H9 (cell line): ENCODE measurements at regions not wholly inside any gene's neighbourhood (a gene's known extent, or its start where the extent isn't known, plus 50 kb on each side); places are given as distances from the start of the nearest gene placed in this dataset.

Experiments
- DNase-seq: peaks from one replicate; pipeline ENCODE4 v3.0.0-alpha.2; 2017
- H2AFZ ChIP-seq: one replicate; pipeline ENCODE4 v1.6.1; 2013; ENCODE audit warnings: mild to moderate bottlenecking, low read length, control low read depth, moderate library complexity
- H2AK5ac ChIP-seq: 2 replicates; pipeline ENCODE4 v1.6.1; 2013; ENCODE audit warnings: low read length, control low read depth, mixed read lengths; ENCODE audit not compliant: insufficient read length
- H2BK120ac ChIP-seq: one replicate; pipeline ENCODE4 v1.6.1; 2013; ENCODE audit warnings: low read depth, mild to moderate bottlenecking, low read length, control low read depth, inconsistent platforms; ENCODE audit not compliant: poor library complexity, severe bottlenecking
- H2BK12ac ChIP-seq: 2 replicates; pipeline ENCODE4 v1.6.1; 2013; ENCODE audit warnings: low read length, control low read depth, mixed read lengths, low read depth; ENCODE audit not compliant: insufficient read length
- H2BK15ac ChIP-seq: 2 replicates; pipeline ENCODE4 v1.6.1; 2013; ENCODE audit warnings: low read depth, low read length, control low read depth
- H2BK20ac ChIP-seq: one replicate; pipeline ENCODE4 v1.6.1; 2013; ENCODE audit warnings: low read depth, mild to moderate bottlenecking, low read length, control low read depth, inconsistent platforms; ENCODE audit not compliant: poor library complexity, severe bottlenecking
- H2BK5ac ChIP-seq: 2 replicates; pipeline ENCODE4 v1.6.1; 2013; ENCODE audit warnings: low read length, control low read depth, mixed read lengths; ENCODE audit not compliant: insufficient read length
- H3K14ac ChIP-seq: 2 replicates; pipeline ENCODE4 v1.6.1; 2013; ENCODE audit warnings: low read length, control low read depth; ENCODE audit not compliant: insufficient read depth
- H3K18ac ChIP-seq: 2 replicates; pipeline ENCODE4 v1.6.1; 2013; ENCODE audit warnings: low read depth, mild to moderate bottlenecking, mixed read lengths, low read length, control low read depth; ENCODE audit not compliant: insufficient read length
- H3K23ac ChIP-seq: 2 replicates; pipeline ENCODE4 v1.6.1; 2013; ENCODE audit warnings: low read length, control low read depth, mixed read lengths, low read depth; ENCODE audit not compliant: insufficient read length
- H3K23me2 ChIP-seq: 2 replicates; pipeline ENCODE4 v1.6.1; 2013; ENCODE audit warnings: low read depth, mild to moderate bottlenecking, mixed read lengths, low read length, control low read depth; ENCODE audit not compliant: insufficient read length, poor library complexity, severe bottlenecking
- H3K27ac ChIP-seq: 2 replicates; pipeline ENCODE4 v1.5.1; 2013; ENCODE audit warnings: low read length, control low read depth, mixed read lengths, low read depth; ENCODE audit not compliant: insufficient read length
- H3K27me3 ChIP-seq: 2 replicates; pipeline ENCODE4 v1.6.1; 2013; ENCODE audit warnings: low read length, control low read depth, inconsistent platforms; ENCODE audit not compliant: insufficient read depth
- H3K4ac ChIP-seq: 2 replicates; pipeline ENCODE4 v1.6.1; 2013; ENCODE audit warnings: low read depth, mild to moderate bottlenecking, control low read depth, inconsistent platforms, low read length, moderate library complexity
- H3K4me1 ChIP-seq: 2 replicates; pipeline ENCODE4 v1.6.1; 2013; ENCODE audit warnings: low read length, control low read depth, inconsistent platforms; ENCODE audit not compliant: insufficient read depth
- H3K4me2 ChIP-seq: 2 replicates; pipeline ENCODE4 v1.6.1; 2013; ENCODE audit warnings: low read length, control low read depth, mixed read lengths; ENCODE audit not compliant: insufficient read length, insufficient read depth
- H3K56ac ChIP-seq: 2 replicates; pipeline ENCODE4 v1.6.1; 2013; ENCODE audit warnings: low read depth, mild to moderate bottlenecking, mixed read lengths, low read length, control low read depth; ENCODE audit not compliant: insufficient read length
- H3K79me1 ChIP-seq: 2 replicates; pipeline ENCODE4 v1.6.1; 2013; ENCODE audit warnings: low read depth, mild to moderate bottlenecking, moderate library complexity, low read length, control low read depth, inconsistent platforms; ENCODE audit not compliant: insufficient read depth, poor library complexity, severe bottlenecking
- H3K79me2 ChIP-seq: 2 replicates; pipeline ENCODE4 v1.6.1; 2013; ENCODE audit warnings: low read length, control low read depth, inconsistent platforms; ENCODE audit not compliant: insufficient read depth
- H3K9ac ChIP-seq: 2 replicates; pipeline ENCODE4 v1.6.1; 2013; ENCODE audit warnings: low read length, control low read depth, mixed read lengths; ENCODE audit not compliant: insufficient read length; ENCODE audit errors: extremely low read depth
- H3K9me3 ChIP-seq: one replicate; pipeline ENCODE4 v1.6.1; 2013; ENCODE audit warnings: low read depth, low read length, inconsistent platforms; ENCODE audit not compliant: control insufficient read depth
- H3T11ph ChIP-seq: one replicate; pipeline ENCODE4 v1.6.1; 2013; ENCODE audit warnings: mild to moderate bottlenecking, low read length, control low read depth, inconsistent platforms
- H4K20me1 ChIP-seq: one replicate; pipeline ENCODE4 v1.6.1; 2013; ENCODE audit not compliant: control insufficient read depth, insufficient read length, insufficient read depth
- H4K5ac ChIP-seq: 2 replicates; pipeline ENCODE4 v1.6.1; 2013; ENCODE audit warnings: low read depth, mild to moderate bottlenecking, mixed read lengths, low read length, control low read depth; ENCODE audit not compliant: insufficient read length
- H4K8ac ChIP-seq: replicated peaks from 2 replicates; pipeline ENCODE4 v1.6.1; 2013; ENCODE audit warnings: low read length, control low read depth, mixed read lengths, low read depth; ENCODE audit not compliant: insufficient read length
- H4K91ac ChIP-seq: 2 replicates; pipeline ENCODE4 v1.6.1; 2013; ENCODE audit warnings: low read depth, mild to moderate bottlenecking, moderate library complexity, mixed read lengths, low read length, control low read depth; ENCODE audit not compliant: insufficient read length
- H3K27ac Mint-ChIP-seq, 3 experiments: 2 replicates in 2 of 3; 3 replicates in 1 of 3; pipeline ENCODE4 v1.8.0; 2020 to 2021; ENCODE audit warnings: mixed read lengths in 3 of 3, mild to moderate bottlenecking in 1 of 3, moderate library complexity in 1 of 3
- H3K27me3 Mint-ChIP-seq: 2 replicates; pipeline ENCODE4 v1.8.0; 2021; ENCODE audit warnings: low read depth, mild to moderate bottlenecking, moderate library complexity, mixed read lengths
- H3K36me3 Mint-ChIP-seq, 3 experiments: 2 replicates in 2 of 3; 3 replicates in 1 of 3; pipeline ENCODE4 v1.8.0; 2020 to 2021; ENCODE audit warnings: low read depth in 3 of 3, mixed read lengths in 3 of 3; ENCODE audit not compliant: insufficient read depth in 1 of 3
- H3K4me1 Mint-ChIP-seq, 2 experiments: 2 replicates each; pipeline ENCODE4 v1.8.0; 2020; ENCODE audit warnings: mixed read lengths in 2 of 2
- H3K4me3 Mint-ChIP-seq, 2 experiments: 2 replicates in 1 of 2; 3 replicates in 1 of 2; pipeline ENCODE4 v1.8.0; 2020 to 2021; ENCODE audit warnings: mild to moderate bottlenecking in 2 of 2, mixed read lengths in 2 of 2, moderate library complexity in 1 of 2
- H3K9me3 Mint-ChIP-seq, 2 experiments: 2 replicates in 1 of 2; 3 replicates in 1 of 2; pipeline ENCODE4 v1.8.0; 2020; ENCODE audit warnings: mild to moderate bottlenecking in 2 of 2, mixed read lengths in 2 of 2, moderate library complexity in 1 of 2
- WGBS: extraction: QIAGEN DNeasy Blood & Tissue Kit; methylation state at CpG from one replicate; pipeline ENCODE4 v1.1.7; 2013; ENCODE audit warnings: missing lambda C conversion rate, low lambda C conversion rate, mixed read lengths; ENCODE audit not compliant: insufficient read length; ENCODE audit errors: extremely low coverage; 5-methylcytosine and 5-hydroxymethylcytosine counted together
- TF ChIP-seq, protein P1 (sequence below): fragments of 200-600 bp; sonication (generic); conservative IDR thresholded peaks from 3 replicates; pipeline ENCODE4 v1.8.0; 2021; ENCODE audit warnings: antibody characterized with exemption, mild to moderate bottlenecking

DNA sequence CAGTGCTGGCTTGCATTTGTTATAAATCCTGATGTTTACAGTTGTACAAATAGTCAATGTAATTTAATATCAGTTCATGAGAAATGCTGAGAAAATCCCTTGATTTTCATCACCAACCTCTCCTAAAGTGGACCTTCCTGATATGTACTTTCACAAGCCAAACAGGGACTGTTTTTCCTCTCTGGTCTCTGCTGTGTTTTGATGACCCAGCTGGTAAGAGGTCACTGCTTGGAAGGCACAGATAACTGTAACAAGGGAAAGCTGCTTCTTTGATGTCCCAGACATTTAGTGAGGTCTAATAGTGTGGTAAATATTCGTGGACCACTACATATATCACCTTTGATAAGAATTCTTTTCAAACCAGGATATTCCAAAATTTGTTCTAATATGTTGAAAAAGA is 68.7 kb upstream of the HAPLN1 start:
- Histone ChIP-seq H3K27ac (no peak overlapping the region), H4K8ac (no peak overlapping the region)
- no CpG with 5 or more reads among the region's 1 CpG for WGBS

More for the DNA sequence above, 68.7 kb upstream of the HAPLN1 start:
- Histone ChIP-seq H2AK5ac (no peak overlapping the region), H3K4ac (no peak overlapping the region), H2BK20ac (no peak overlapping the region), H2AFZ (no peak overlapping the region), H3K4me1 (no peaks in the 10 kb centered on the region), H3K79me2 (no peaks in the 10 kb centered on the region), H2BK12ac (no peak overlapping the region), H3K23me2 (no peaks in the 10 kb centered on the region), H3K14ac (no peak overlapping the region), H3K27me3 (no peaks in the 10 kb centered on the region), H3K9me3 (no peaks in the 10 kb centered on the region), H3K23ac (no peak overlapping the region), H4K20me1 (no peaks in the 10 kb centered on the region), H3K56ac (no peak overlapping the region), H4K5ac (no peak overlapping the region), H2BK15ac (no peak overlapping the region), H2BK120ac (no peak overlapping the region), H3K79me1 (no peaks in the 10 kb centered on the region), H3T11ph (no peak overlapping the region), H2BK5ac (no peak overlapping the region), H4K91ac (no peak overlapping the region), H3K4me2 (no peak overlapping the region), H3K9ac (no peak overlapping the region), H3K18ac (no peak overlapping the region)
- DNase-seq, result no peak
- no peaks in the 10 kb centered on the region; a peak in 1 of 5 replicates for H3K9me3 Mint-ChIP-seq
- no peaks in the 10 kb centered on the region for H3K27me3 Mint-ChIP-seq
- H3K4me3 Mint-ChIP-seq, result no peak overlapping the region
- TF ChIP-seq, protein P1, sequence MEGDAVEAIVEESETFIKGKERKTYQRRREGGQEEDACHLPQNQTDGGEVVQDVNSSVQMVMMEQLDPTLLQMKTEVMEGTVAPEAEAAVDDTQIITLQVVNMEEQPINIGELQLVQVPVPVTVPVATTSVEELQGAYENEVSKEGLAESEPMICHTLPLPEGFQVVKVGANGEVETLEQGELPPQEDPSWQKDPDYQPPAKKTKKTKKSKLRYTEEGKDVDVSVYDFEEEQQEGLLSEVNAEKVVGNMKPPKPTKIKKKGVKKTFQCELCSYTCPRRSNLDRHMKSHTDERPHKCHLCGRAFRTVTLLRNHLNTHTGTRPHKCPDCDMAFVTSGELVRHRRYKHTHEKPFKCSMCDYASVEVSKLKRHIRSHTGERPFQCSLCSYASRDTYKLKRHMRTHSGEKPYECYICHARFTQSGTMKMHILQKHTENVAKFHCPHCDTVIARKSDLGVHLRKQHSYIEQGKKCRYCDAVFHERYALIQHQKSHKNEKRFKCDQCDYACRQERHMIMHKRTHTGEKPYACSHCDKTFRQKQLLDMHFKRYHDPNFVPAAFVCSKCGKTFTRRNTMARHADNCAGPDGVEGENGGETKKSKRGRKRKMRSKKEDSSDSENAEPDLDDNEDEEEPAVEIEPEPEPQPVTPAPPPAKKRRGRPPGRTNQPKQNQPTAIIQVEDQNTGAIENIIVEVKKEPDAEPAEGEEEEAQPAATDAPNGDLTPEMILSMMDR, result no peak
- peaks cover 0 to 6% of the 10 kb centered on the region in 2 experiments; a peak in 1 of 4 replicates for H3K4me1 Mint-ChIP-seq
- 0 out of 7 replicates have a peak, but pooled peaks cover 0 to 1% (median 0%) of the 10 kb centered on the region in 3 experiments for H3K36me3 Mint-ChIP-seq
- no peak overlapping the region for H3K27ac Mint-ChIP-seq
